Left ventricle myocardium superior (tissue), 1 donor: ENCODE measurements at regions not wholly inside any gene's neighbourhood (a gene's known extent, or its start where the extent isn't known, plus 50 kb on each side); places are given as distances from the start of the nearest gene placed in this dataset.
A peak's percentile ranks its signal among the peaks of the same experiment; 100 is the strongest.
"Not testable (repeated sequence)": the region's sequence is repeated elsewhere in the genome, so short reads cannot be mapped to it uniquely, and the experiment has no call there.

Experiments used
- ATAC-seq: fragments of 200-7000 bp; cut with Tn5 transposase; one replicate; pipeline ENCODE4 v1.9.1; 2020; ENCODE audit warnings: mild to moderate bottlenecking, moderate library complexity
- DNase-seq: peaks from one replicate; pipeline ENCODE4 v3.0.0-alpha.2; 2020
- intact Hi-C: fragments of 100-400 bp; cut with micrococcal nuclease; formaldehyde crosslinking; loops from one replicate; pipeline ENCODE4 v1.11.0; 2022
- donor health status: DM: no; HTN: yes; CAD: no; lungs with severe emphysema.

- DNase-seq (peak; percentile 40), ATAC-seq (peak; percentile 61)
- intact Hi-C loops: no loop called here
Measured at GRCh38 chr6:150299873-150300485, 68.8 kb upstream of the IYD start.

GRCh38 chr6:150301846-150302519 is 66.8 kb upstream of the IYD start:
- intact Hi-C loops: no loop called here
- DNase-seq (no peak), ATAC-seq (no peak)

DNA sequence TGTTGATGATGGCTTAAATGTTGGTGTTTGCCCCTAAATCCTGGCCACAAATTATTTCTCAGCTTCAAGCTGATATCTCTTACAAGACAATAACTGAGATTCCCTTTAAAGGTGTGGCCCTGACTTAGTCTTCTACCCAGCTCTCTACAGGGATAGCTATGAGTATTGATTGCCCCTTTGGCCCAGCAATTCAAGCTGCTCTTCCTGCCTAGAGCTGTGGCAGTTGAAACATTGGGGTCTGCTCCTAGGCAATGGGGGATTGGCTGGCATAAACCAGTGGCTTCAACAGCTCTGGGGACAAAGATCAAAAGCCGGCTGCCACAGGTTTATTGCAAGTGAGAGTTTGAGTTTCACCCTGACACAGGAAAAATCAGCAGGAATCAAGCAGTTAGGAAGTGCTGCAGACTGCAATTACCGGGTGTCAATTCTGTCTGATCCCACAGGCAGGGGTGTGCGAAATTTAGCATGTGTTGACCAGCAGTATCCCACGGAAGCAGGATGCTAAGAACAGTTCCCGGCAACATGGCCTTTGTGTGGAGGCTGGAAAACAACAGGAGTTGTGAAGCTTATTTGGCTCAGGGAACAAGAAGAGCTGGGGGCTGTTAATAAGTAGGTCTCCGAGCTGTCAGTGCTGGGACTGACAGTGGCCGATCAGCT is 66.2 kb upstream of the IYD start:
- intact Hi-C loops: no loop called here
- ATAC-seq (no peak), DNase-seq (no peak)

- ATAC-seq (no peak), DNase-seq (no peak)
- intact Hi-C loops: no loop called here
Measured at GRCh38 chr6:150303256-150303655, 65.6 kb upstream of the IYD start.

DNA sequence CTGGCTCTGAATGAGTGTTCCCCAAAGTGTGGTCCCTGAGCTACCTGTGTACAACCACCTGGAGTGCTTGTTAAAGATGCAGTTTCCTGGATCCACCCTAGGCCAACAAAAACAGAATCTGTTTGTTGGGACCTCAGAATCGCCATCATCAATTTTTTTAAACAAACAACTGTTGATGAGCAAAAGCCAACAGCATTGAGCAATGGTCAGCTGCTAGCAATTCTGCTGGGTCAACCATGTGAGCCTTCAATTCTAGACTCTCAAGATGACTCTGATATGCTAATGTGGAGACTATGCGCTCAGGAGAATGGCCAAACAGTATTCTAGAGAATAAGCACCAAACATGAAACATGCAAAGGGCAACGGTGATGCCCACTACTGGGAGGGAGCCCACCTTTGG is 64.4 kb upstream of the IYD start:
- ATAC-seq (no peak), DNase-seq (no peak)
- intact Hi-C loops: no loop called here

DNA sequence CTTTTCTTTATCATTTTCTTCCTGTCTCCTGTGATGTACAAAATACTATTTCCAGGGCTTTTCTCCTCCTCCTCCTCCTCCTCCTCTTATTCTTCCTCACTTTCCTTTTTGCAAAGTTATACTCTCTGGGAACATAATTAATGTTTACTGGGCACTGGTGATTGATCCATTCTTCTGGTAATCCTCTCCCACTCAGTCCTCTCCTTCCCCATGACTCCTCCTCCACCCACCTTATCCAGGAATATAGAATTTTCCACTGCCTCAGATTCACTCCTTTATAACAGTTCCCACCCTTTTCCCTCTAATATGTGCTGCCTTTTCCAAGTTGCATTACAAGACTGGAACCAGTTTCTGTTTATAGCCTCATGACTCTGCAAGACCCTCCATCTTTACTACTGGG is 62.5 kb upstream of the IYD start:
- intact Hi-C loops: no loop called here
- DNase-seq (no peak), ATAC-seq (no peak)

DNA sequence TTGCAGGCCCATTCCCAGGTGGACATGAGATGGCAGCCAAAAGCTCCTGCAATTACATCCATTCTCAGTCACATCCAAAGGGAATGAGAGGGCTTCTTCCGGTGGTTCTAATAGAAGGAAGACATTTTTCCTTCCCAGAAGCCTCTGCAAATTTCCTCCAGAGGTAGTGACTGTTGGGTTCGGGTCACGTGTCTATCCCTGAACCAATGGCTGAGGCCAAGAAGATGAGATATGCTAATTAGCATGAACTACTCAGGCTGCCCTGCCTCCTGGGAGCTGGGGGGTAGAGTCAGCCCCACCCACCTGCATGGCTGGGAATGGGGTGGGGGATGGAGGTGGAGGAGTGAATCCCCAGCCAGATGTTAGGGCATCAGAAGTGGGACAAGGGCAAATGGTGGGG is 61.3 kb upstream of the IYD start:
- DNase-seq (no peak), ATAC-seq (no peak)
- intact Hi-C loops: no loop called here

- intact Hi-C loops: no loop called here
- ATAC-seq (no peak), DNase-seq (no peak)
Measured at GRCh38 chr6:150308812-150309645, 59.8 kb upstream of the IYD start.

DNA sequence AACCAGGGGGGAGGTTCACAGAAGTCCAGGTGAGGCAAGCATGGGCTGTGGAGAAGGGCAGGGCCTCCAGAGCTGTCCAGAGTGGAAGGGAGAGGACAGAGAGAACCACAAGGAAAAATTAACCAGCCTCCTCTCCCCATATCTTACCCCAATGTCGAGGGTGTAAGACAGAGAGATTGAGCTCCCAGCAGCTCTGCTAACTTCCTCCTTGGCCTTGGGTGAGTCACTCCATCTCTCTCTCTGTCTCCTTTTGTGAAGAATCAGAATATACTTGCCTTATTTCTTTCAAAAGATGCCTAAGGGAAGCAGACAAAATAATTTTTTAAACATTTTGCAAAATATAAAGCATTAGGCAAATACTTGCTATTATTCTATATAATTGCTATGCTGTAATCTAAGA is 58.3 kb upstream of the IYD start:
- DNase-seq (no peak), ATAC-seq (no peak)
- intact Hi-C loops: no loop called here

- DNase-seq, intact Hi-C loops, ATAC-seq: not testable (repeated sequence)
Measured at GRCh38 chr6:150311149-150311944, 57.5 kb upstream of the IYD start.

DNA sequence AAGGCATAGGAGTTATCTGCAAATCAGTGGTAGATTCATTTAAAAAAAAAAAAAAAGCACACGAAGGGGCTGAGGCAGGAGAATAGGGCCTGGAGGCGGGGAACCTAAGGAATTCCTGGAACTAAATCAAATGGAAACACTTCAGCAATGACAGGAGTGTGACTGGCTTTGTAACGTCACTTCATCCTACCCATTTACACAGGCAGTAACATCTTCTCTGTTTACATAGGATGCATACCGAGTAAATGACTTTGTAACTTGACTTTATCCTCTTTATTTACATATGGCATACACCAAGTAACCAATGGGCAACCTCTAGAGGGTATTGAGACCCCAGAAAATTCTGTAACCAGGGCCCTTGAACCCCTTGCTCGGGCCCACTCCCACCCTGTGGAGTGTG is 56.4 kb upstream of the IYD start:
- no peak for DNase-seq
- no peak for ATAC-seq
- intact Hi-C loops: no loop called here

GRCh38 chr6:150312844-150313584 is 55.8 kb upstream of the IYD start:
- DNase-seq (no peak), ATAC-seq (no peak)
- intact Hi-C loops: no loop called here

GRCh38 chr6:150313781-150314180 is 55.0 kb upstream of the IYD start:
- intact Hi-C loops: no loop called here
- no peak for ATAC-seq
- no peak for DNase-seq

DNA sequence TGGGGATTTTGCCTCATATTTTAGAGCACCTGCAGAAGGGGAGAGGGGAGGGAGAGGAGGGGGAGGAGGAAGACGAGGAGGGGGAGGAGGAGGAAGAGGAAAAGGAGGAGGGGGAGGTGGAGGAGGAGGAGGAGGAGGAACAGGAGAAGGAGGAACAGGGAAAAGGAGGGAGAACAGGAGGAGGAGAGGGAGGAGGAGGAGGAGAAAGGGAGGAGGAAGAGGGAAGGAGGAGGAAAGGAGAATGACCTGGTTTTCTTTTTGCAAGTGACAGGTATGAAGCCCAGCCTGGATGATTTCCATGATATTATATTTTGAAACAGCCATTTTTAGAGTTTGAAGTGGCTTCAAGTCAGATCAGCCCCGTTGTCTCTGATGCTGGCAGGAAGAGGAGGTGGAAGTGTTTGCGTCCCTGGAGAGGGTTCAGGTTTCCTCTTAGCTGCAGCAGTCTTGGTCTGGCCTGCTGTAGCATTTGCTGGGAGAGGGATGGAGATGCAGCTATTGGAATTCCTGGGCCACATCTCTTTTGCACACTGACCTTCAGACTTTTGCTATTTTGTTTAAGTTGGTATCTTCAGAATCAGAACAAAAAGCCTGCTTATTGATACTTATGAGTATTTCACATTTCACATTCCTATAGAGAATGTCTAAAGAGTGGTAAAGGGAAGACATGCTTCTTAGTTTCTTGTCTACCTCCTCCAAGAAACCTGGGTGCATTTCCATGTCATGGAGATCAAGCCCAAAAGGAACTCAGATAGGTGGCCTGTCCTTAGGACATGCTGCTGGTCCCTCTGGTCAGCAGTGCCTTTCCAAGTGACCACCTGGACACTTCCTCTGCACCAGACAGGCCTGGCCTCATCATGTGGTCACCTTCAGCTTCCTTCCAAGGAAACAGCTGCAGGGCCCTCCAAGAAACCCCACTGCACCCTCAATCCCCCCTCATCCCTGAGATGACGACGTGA is 54.3 kb upstream of the IYD start:
- intact Hi-C loops: no loop called here
- no peak for DNase-seq
- no peak for ATAC-seq

DNA sequence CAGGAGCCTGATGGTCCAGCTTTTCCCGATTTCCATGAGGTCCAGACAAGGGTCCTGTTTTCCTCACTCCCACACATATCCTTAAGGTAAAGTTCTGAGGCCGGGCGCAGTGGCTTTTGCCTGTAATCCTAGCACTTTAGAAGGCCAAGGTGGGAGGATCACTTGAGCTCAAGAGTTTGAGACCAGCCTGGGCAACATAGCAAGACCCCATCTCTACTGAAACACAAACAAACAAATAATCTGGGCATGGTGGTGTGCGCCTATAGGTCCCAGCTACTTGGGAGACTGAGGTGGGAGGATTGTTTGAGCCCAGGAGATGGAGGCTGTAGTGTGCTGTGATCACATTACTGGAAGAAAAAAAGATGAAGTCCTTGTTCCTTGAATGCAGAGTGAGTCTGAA is 53.2 kb upstream of the IYD start:
- ATAC-seq: no peak
- intact Hi-C loops: no loop called here
- DNase-seq: no peak

- ATAC-seq: no peak
- no peak for DNase-seq
- intact Hi-C loops: no loop called here
Measured at GRCh38 chr6:150316936-150317335, 51.9 kb upstream of the IYD start.
